Thyroid gland (tissue), 4 donors: ENCODE measurements at regions not wholly inside any gene's neighbourhood (a gene's known extent, or its start where the extent isn't known, plus 50 kb on each side); places are given as distances from the start of the nearest gene placed in this dataset.

Source experiments
- CTCF ChIP-seq, 6 experiments: fragments of 200-600 bp in 3 of 6; fragments of 450-650 bp in 3 of 6; sonication (generic) in 3 of 6; IDR thresholded peaks; one replicate each; pipeline ENCODE4 v1.5.1; 2016 to 2019; ENCODE audit warnings: antibody characterized with exemption in 6 of 6, mild to moderate bottlenecking in 2 of 6, inconsistent platforms in 1 of 6, moderate library complexity in 1 of 6
- POLR2A ChIP-seq, 2 donors: fragments of 450-650 bp; IDR thresholded peaks; one replicate each; pipeline ENCODE4 v1.6.1; 2017; ENCODE audit warnings: antibody characterized with exemption in 2 of 2, mild to moderate bottlenecking in 2 of 2, moderate library complexity in 1 of 2

GRCh38 chr5:104739503-104739902 is 1176.9 kb upstream of the NUDT12 start:
- TF ChIP-seq CTCF (IDR thresholded peaks at IDR 0.05) (no peak), POLR2A (IDR thresholded peaks at IDR 0.05) (no peak)
